Lung (tissue), 11 donors: ENCODE measurements at regions not wholly inside any gene's neighbourhood (a gene's known extent, or its start where the extent isn't known, plus 50 kb on each side); places are given as distances from the start of the nearest gene placed in this dataset.
A peak's percentile ranks its signal among the peaks of the same experiment; 100 is the strongest.

Experiments
- ATAC-seq: fragments of 200-7000 bp; cut with Tn5 transposase; one replicate; pipeline ENCODE4 v1.9.1; 2020; ENCODE audit warnings: moderate number of reproducible peaks; ENCODE audit not compliant: insufficient read depth, low FRiP score
- DNase-seq, 3 donors: peaks; one replicate each; pipeline ENCODE4 v3.0.0-alpha.2; 2013 to 2017
- H3K27ac ChIP-seq, 2 donors: one replicate each; pipeline ENCODE4 v1.5.1; 2013; ENCODE audit warnings: mild to moderate bottlenecking in 2 of 2, moderate library complexity in 2 of 2, control low read depth in 1 of 2, inconsistent platforms in 1 of 2, low read depth in 1 of 2, low read length in 1 of 2
- H3K27me3 ChIP-seq, 3 donors: one replicate each; pipeline ENCODE4 v1.5.1; 2013; ENCODE audit warnings: low read length in 2 of 3; ENCODE audit not compliant: control insufficient read depth in 3 of 3, insufficient read depth in 3 of 3
- H3K36me3 ChIP-seq, 4 donors: one replicate each; pipeline ENCODE4 v1.5.1; 2013; ENCODE audit warnings: low read length in 4 of 4, mild to moderate bottlenecking in 1 of 4, moderate library complexity in 1 of 4; ENCODE audit not compliant: control insufficient read depth in 4 of 4, insufficient read depth in 4 of 4
- H3K4me1 ChIP-seq, 5 donors: one replicate each; pipeline ENCODE4 v1.5.1; 2013; ENCODE audit warnings: low read length in 5 of 5, mild to moderate bottlenecking in 2 of 5, moderate library complexity in 1 of 5; ENCODE audit not compliant: control insufficient read depth in 5 of 5, insufficient read depth in 5 of 5
- H3K4me3 ChIP-seq: one replicate; pipeline ENCODE4 v1.5.1; 2013; ENCODE audit warnings: mild to moderate bottlenecking, control low read depth, moderate library complexity
- H3K9ac ChIP-seq, 2 donors: one replicate each; pipeline ENCODE4 v1.5.1; 2013; ENCODE audit warnings: low read length in 2 of 2, control low read depth in 1 of 2; ENCODE audit not compliant: insufficient read depth in 1 of 2
- H3K9me3 ChIP-seq, 4 donors: one replicate each; pipeline ENCODE4 v1.5.1; 2013; ENCODE audit warnings: low read length in 3 of 4, mild to moderate bottlenecking in 1 of 4, moderate library complexity in 1 of 4; ENCODE audit not compliant: control insufficient read depth in 4 of 4, insufficient read depth in 3 of 4
- CTCF ChIP-seq: IDR thresholded peaks from 2 replicates; pipeline ENCODE4 v1.5.1; 2012; ENCODE audit warnings: mild to moderate bottlenecking; ENCODE audit errors: control extremely low read depth, extremely low read depth
- WGBS, 2 donors: extraction: QIAGEN DNeasy Blood & Tissue Kit; methylation state at CpG; one replicate each; pipeline ENCODE4 v1.1.7; 2013; 5-methylcytosine and 5-hydroxymethylcytosine counted together
- donor health status: control.
- donor health status: control.
- donor health status: Bipolar disorder and iron deficiency.
- donor health status: healthy.
- donor health status: DM: yes; HTN: yes; CAD: no.

DNA sequence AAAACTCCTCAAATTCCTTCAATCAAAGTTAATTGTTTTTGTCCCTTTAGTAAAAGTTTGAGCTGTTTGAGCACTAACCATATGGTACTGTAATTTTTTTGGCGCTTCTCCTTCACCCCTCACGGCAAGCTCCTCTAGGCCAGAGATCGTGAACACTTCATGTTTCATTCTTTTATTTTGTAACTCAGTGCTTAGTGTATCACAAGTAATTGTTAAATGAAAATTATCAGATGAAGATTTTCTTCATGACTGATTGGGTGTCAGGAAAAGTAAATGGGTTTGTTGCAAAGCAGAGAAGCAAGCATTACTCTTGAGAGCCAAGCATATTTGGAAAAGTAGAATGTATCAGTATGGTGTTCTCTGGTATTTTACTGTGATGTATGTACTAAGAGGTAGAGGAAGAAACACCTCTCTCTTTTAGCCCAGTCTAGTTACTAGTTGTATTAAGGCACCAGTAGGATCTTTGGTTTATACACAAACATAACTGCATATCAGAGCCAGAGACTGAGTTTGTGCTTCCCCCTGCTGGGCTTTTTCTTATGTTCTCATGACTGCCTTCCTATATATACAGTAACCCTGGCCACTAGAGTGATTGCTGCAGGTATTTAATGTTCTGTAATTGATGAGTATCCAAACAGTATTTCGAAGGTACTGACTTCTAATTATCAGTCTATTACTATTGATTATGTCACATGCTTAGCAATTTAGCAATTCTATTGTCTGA lies 202.3 kb upstream of the KLHL1 start:
- TF ChIP-seq CTCF = no peak
- H3K4me3 ChIP-seq = no peak overlapping the region
- H3K4me1 ChIP-seq = peaks cover 0 to 16% (median 0%) of the 10 kb centered on the region in 5 donors
- H3K9ac ChIP-seq = no peak overlapping the region
- H3K36me3 ChIP-seq = no peaks in the 10 kb centered on the region
- WGBS, 2 donors = 26 to 34% methylated on average over 4 of the region's 4 CpGs
- peaks cover 0 to 8% (median 7%) of the 10 kb centered on the region in 3 donors for H3K27me3 ChIP-seq
- H3K9me3 ChIP-seq = no peaks in the 10 kb centered on the region
- H3K27ac ChIP-seq = no peak overlapping the region
- ATAC-seq (no peak), DNase-seq (peak; percentile 55 to 81 (median 75))

GRCh38 chr13:70297189-70297616 lies 189.0 kb upstream of the KLHL1 start:
- H3K9me3 ChIP-seq = peaks cover 0 to 10% (median 0%) of the 10 kb centered on the region in 4 donors
- H3K27ac ChIP-seq = no peak overlapping the region
- no peak for ATAC-seq
- WGBS, 2 donors = 87 to 91% methylated on average over 12 of the region's 12 CpGs
- no peak overlapping the region for H3K4me3 ChIP-seq
- no peak for DNase-seq
- no peaks in the 10 kb centered on the region for H3K27me3 ChIP-seq
- H3K4me1 ChIP-seq = no peaks in the 10 kb centered on the region
- no peaks in the 10 kb centered on the region for H3K36me3 ChIP-seq
- no peak overlapping the region for H3K9ac ChIP-seq
- TF ChIP-seq CTCF = no peak

DNA sequence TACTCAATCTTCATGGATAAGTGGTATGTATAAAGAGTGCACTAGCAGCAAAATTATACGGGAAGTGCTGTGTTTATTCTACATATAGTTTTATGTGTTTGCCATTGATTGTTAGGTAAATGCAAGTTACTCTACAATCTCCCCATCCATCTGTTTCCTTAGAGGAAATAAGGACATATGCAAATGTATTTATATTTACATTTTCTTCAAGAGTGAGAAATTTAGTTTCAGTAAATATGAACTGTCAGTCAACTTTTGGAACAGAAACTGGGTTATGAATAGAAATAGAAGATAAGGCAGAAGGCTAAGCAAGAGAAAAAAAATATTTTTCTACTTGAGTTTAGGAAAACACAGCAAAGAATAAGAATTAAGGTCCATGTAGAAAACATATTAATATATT lies 176.1 kb upstream of the KLHL1 start:
- Histone ChIP-seq H3K27ac (no peak overlapping the region), H3K36me3 (no peaks in the 10 kb centered on the region), H3K4me1 (no peaks in the 10 kb centered on the region), H3K4me3 (no peak overlapping the region), H3K9ac (no peak overlapping the region), H3K27me3 (no peaks in the 10 kb centered on the region), H3K9me3 (no peaks in the 10 kb centered on the region)
- TF ChIP-seq CTCF = no peak
- WGBS, 2 donors = 51 to 60% methylated on average over 1 of the region's 1 CpG
- peak in 1 of 3 donors; percentile 5 for DNase-seq
- no peak for ATAC-seq

DNA sequence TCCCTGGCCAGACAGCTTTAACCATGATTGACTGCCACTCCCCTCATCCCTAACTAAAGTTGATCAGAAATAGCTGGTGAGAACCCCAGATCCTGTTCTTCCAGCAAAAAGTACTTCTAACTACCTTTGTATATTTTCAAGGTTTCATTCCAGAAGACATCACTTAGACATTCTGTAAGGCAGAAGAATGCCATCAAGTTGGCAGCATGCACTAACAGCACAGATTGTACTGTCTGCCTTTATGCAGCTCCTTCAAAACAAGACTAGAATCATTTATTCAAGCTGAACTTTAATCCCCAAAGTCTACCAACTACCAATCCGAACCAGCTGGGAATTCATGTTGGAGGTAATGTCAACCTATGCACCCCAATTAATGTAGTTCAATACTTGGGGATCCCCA lies 167.6 kb upstream of the KLHL1 start:
- H3K9me3 ChIP-seq = no peaks in the 10 kb centered on the region
- no peak for TF ChIP-seq CTCF
- H3K4me3 ChIP-seq = no peak overlapping the region
- H3K27me3 ChIP-seq = no peaks in the 10 kb centered on the region
- no peaks in the 10 kb centered on the region for H3K36me3 ChIP-seq
- no peak for DNase-seq
- H3K9ac ChIP-seq = no peak overlapping the region
- H3K27ac ChIP-seq = no peak overlapping the region
- H3K4me1 ChIP-seq = no peaks in the 10 kb centered on the region
- no peak for ATAC-seq
- WGBS, 2 donors = 71 to 79% methylated on average over 1 of the region's 1 CpG
